ENCODE measurements at regions not wholly inside any gene's neighbourhood (a gene's known extent, or its start where the extent isn't known, plus 50 kb on each side); places are given as distances from the start of the nearest gene placed in this dataset.

GRCh38 chr2:24439971-24440340, 51.1 kb upstream of the NCOA1 start:
- DNase-seq = no peak

DNA sequence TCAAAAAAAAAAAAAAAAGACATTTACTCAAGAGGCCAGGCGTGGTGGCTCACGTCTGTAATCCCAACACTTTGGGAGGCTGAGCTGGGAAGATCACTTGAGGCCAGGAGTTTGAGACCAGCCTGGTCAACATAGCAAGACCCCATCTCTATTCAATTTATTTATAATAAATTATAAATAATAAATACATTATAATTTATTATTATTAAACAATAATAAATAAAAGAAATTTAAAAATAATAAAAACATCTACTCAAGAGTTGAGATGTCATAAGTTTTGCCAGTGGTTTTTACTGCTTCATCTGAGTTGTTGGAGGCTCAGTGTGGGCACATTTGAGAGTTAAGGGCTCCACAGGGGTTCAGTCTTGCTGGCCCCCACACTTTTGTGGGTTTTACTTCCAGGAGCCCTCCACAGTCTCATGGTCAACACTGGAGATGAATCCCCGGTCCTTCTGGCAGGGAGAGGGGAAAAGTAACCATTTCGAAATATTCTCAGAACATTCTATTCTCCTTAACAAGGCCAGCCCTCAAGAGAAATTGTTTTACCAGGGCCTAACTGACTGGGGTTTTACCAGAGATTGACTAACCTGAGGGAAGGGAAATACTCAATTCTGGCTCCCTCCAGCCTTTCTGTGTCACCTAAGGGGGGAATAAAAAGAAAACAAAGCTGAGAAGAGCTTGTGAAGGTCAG, 51.6 kb upstream of the NCOA1 start:
- DNase-seq = no peak

DNA sequence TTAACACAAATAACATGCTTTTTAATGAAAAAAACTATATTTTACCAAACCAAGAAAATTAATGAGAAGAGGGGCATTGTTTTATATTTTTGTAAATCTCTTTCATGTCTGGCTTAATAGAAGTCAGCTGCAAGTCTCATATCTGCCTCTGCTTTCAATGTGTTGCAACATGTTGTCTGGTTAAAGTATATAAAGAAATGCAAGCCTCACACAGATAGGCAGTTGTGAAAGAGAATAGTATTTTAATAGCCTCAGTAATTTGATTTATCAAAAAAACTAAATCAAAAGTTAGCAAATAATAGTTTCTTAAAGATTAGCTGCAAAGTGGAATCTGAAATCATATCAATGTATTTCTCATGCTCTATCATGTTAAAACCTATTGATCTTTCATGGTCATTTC, 52.9 kb upstream of the NCOA1 start:
- no peak for DNase-seq

GRCh38 chr2:24435391-24436316, 55.4 kb upstream of the NCOA1 start:
- peak; percentile 83 for DNase-seq

- no peak for DNase-seq
Measured at GRCh38 chr2:24434541-24434940, 56.5 kb upstream of the NCOA1 start.

GRCh38 chr2:24432735-24433134, 58.3 kb upstream of the NCOA1 start:
- DNase-seq = no peak

DNA sequence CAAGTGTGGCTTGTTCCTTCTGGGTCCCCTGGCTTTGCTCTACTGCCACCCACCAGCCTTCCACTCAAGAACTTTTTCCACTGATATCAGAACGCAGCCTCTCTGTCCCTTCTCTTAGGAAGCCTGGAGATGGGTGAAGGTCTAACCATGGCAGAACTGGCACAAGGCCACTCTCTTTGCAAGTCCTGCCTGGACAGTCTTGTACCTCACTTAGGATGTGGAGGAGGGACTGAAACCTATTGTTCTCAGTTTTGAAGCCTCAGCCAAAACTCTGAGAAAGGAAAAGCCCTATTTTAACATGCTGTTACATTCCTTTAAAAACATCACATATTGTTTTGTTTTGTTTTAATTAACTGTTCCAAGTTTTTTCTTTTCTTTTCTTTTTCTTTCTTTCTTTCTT, 58.9 kb upstream of the NCOA1 start:
- no peak for DNase-seq

DNA sequence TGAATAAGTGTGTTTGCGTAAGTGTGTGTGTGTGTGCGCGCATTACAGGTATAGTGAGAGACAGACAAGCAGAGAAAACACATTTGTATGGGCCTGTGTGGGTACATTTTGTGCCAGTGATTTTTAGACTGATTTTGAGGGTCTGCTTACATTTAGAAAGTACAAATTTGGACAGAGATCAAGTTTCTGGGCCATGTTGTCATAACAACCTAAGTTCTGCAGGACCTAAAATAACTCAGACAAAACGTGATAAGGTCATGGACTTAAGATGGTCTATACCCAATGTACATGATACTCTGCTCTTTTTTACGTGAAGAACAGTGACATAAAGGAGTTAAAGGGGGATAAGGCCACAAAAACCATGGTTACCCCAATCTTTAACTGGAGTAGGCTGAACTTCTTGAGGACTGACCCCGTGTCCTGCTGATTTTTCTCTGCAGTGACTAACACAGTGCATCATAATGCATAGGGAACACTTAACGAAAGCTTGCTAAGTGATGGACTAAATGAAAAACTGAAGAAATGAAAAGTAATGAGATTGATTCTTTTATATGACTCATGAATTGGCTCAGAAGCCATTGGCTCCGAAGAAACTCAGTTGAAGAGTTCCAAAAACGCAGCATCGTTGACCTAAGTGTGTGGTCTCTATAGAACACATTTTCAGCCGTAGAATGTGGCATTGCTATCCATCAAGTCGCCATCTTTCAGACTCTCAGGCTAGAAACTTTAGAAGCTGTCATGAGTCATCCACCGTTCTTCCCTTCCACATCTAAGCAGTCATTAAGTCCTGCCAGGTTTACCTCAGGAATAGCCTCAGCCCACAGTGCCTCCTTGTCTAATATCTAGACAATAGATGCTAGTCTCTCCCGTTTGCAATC, 61.6 kb upstream of the NCOA1 start:
- DNase-seq = no peak

- no peak for DNase-seq
Measured at GRCh38 chr2:24424387-24424786, 64.1 kb upstream of the ITSN2 start.

GRCh38 chr2:24423095-24423494, 62.8 kb upstream of the ITSN2 start:
- DNase-seq = no peak

GRCh38 chr2:24421668-24422067, 61.3 kb upstream of the ITSN2 start:
- DNase-seq = peak; percentile 16

DNA sequence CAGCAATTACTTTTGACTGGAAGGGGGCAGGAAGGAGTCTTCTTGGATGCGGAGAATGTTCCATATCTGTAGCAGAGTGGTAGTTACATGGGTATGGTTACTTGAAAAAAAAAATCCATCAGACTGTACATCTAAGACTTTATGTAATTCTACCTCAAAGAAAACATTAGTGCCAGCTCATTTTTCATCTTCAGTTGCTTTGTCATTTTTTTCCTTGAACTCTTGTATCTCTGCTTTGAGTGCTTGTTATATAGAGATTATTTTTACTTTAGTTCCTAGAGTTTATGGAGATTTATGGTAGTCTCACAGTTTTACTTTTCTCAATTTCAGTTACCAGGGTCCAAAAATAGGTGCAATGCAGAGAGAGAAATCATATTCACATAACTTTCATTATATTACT, 60.0 kb upstream of the ITSN2 start:
- DNase-seq = no peak

GRCh38 chr2:24418166-24418841, 58.0 kb upstream of the ITSN2 start:
- DNase-seq = no peak

DNA sequence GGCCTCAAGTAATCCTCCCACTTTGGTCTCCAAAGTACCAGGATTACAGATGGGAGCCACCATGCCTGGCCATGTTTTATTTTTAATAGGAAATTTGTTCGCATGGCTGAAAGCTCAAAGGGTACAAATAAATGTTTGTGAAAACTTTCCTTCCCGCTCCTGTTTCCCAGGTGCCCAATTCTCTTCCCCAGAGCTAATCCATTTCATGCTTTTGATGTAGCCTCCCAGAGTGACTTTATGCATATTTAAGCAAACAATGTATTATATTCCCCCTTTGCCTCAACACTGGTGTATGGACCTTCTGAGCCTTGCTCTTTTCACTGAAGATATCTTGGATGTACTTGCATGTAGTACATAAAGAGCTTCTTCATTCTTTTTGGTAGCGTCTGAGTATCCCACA, 52.5 kb upstream of the ITSN2 start:
- DNase-seq = no peak

DNA sequence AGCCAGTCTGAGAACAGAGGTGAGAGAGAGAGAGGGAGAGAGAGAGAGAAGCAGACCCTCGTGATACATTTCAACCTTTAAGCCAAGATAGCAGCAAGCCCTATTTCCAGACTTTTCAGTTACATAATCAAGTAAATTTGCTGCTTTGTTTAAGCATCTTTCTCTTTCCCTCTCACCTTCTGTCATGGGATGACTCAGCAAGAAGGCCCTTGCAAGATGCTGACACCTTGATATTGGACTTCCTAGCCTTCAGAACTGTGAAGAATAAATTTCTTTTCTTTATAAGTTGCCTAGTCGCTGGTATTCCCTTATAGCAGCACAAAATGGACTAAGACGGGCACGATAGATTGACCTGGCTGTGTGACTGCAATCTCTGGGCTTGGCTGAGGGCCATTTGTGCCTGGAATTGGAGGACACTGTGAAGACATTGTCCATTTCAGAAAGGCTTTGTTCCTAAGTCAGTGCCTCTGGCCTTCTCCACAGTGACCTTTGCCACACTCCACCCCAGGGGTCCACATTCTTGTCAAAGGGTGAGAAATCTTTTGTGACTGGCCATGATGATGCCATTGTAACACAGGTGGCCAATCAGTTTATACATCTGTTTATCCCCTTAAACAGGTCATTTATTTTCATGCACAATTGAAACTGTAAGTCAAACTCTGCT, 51.3 kb upstream of the ITSN2 start:
- no peak for DNase-seq

GRCh38 chr2:24410976-24411375, 50.6 kb upstream of the ITSN2 start:
- peak; percentile 50 for DNase-seq

GRCh38 chr2:24409700-24410556, 49.6 kb upstream of the ITSN2 start:
- peak; percentile 31 for DNase-seq

All from DMS 273 treated with DMSO at 0.1 percent for 48 hours (cell line).